Stimulated activated CD8-positive, alpha-beta memory T cell treated with anti-CD3 and anti-CD28 coated beads, Interleukin-15, amount 100 ng/mL, for 4 hours (primary cell): ENCODE measurements at regions not wholly inside any gene's neighbourhood (a gene's known extent, or its start where the extent isn't known, plus 50 kb on each side); places are given as distances from the start of the nearest gene placed in this dataset.

Experiments used
- DNase-seq, 2 donors: peaks; one replicate each; pipeline ENCODE4 v3.0.0-alpha.2; 2020; ENCODE audit warnings: low read depth in 2 of 2

GRCh38 chr7:25279705-25280104 is 51.4 kb upstream of the NPVF start:
- no peak for DNase-seq

GRCh38 chr7:25280181-25280580 is 51.9 kb upstream of the NPVF start:
- DNase-seq = no peak

- no peak for DNase-seq
Measured at GRCh38 chr7:25282194-25282593, 53.9 kb upstream of the NPVF start.

GRCh38 chr7:25286756-25287155 is 58.5 kb upstream of the NPVF start:
- DNase-seq = no peak

GRCh38 chr7:25287291-25287690 is 59.0 kb upstream of the NPVF start:
- DNase-seq = no peak

- no peak for DNase-seq
Measured at GRCh38 chr7:25288556-25289307, 60.4 kb upstream of the NPVF start.

GRCh38 chr7:25289518-25289917 is 61.2 kb upstream of the NPVF start:
- DNase-seq = no peak

GRCh38 chr7:25294624-25295023 is 66.3 kb upstream of the NPVF start:
- no peak for DNase-seq

GRCh38 chr7:25295387-25295786 is 67.1 kb upstream of the NPVF start:
- no peak for DNase-seq

- no peak for DNase-seq
Measured at GRCh38 chr7:25296086-25296485, 67.8 kb upstream of the NPVF start.

- DNase-seq = no peak
Measured at GRCh38 chr7:25297278-25297677, 69.0 kb upstream of the NPVF start.

- DNase-seq = no peak
Measured at GRCh38 chr7:25303281-25304181, 75.2 kb upstream of the NPVF start.

- no peak for DNase-seq
Measured at GRCh38 chr7:25304691-25305090, 76.4 kb upstream of the NPVF start.

GRCh38 chr7:25305831-25306230 is 77.5 kb upstream of the NPVF start:
- no peak for DNase-seq

- no peak for DNase-seq
Measured at GRCh38 chr7:25307624-25308023, 79.3 kb upstream of the NPVF start.

- no peak for DNase-seq
Measured at GRCh38 chr7:25308246-25308645, 80.0 kb upstream of the NPVF start.

- no peak for DNase-seq
Measured at GRCh38 chr7:25308906-25309705, 80.8 kb upstream of the NPVF start.

- no peak for DNase-seq
Measured at GRCh38 chr7:25310896-25311295, 82.6 kb upstream of the NPVF start.

- no peak for DNase-seq
Measured at GRCh38 chr7:25311346-25311745, 83.1 kb upstream of the NPVF start.

- no peak for DNase-seq
Measured at GRCh38 chr7:25312968-25313367, 84.7 kb upstream of the NPVF start.

- DNase-seq = no peak
Measured at GRCh38 chr7:25313526-25313925, 85.2 kb upstream of the NPVF start.

- no peak for DNase-seq
Measured at GRCh38 chr7:25314094-25314730, 85.9 kb upstream of the NPVF start.
